ENCODE measurements at regions not wholly inside any gene's neighbourhood (a gene's known extent, or its start where the extent isn't known, plus 50 kb on each side); places are given as distances from the start of the nearest gene placed in this dataset.

DNA sequence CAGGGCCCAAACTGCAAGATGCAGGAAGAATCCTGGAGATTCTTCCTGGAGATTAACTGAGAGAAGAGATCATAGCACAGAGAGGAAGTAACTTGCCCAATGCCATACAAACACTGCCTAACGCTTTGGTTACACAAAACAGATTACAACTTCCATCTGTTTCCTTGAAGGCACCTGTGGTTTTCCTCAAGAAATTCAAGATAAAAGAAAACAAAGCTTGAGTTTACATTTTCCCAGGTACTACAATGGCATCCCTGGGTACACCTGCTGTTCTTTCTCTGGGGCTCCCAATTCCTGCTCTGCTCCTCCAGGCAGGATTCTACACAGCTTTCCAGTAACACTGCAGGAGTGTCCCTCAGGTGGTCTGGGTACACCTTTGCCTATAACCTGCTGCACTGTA lies 781.9 kb upstream of the ID2 start:
- in situ Hi-C loops (cut with MboI), result no loop called here
- Histone ChIP-seq H4K20me1 (replicated peaks; ENCODE audit: control insufficient read depth, insufficient read depth, low read length) (no peaks in the 10 kb centered on the region), H3K36me3 (ENCODE audit: control insufficient read depth, insufficient read depth, low read length) (no peaks in the 10 kb centered on the region), H3K79me2 (ENCODE audit: control insufficient read depth, insufficient read depth, low read length) (no peaks in the 10 kb centered on the region), H3K9ac (ENCODE audit: insufficient read depth in 1 of 2, low read depth in 2 of 2, low read length in 2 of 2) (no peak overlapping the region), H2AFZ (ENCODE audit: low read depth, low read length) (no peak overlapping the region), H3K9me1 (ENCODE audit: control insufficient read depth, insufficient read depth, low read length) (no peaks in the 10 kb centered on the region), H3K4me3 (no peak overlapping the region), H3K27ac (ENCODE audit: extremely low read depth, low read depth, low read length) (no peak overlapping the region), H3K27me3 (ENCODE audit: control insufficient read depth in 2 of 2, insufficient read depth in 2 of 2, low read length in 2 of 2) (no peaks in the 10 kb centered on the region; a peak in 1 of 5 replicates), H3K9me3 (replicated peaks; ENCODE audit: control insufficient read depth, insufficient read depth, low read depth, low read length) (no peaks in the 10 kb centered on the region), H3K4me2 (ENCODE audit: insufficient read depth, low read length) (no peak overlapping the region), H3K4me1 (replicated peaks in 1 of 2; ENCODE audit: control insufficient read depth in 2 of 2, insufficient read depth in 2 of 2, low read length in 2 of 2) (no peaks in the 10 kb centered on the region)
- ChIA-PET POLR2A (no interaction called here), CTCF (ENCODE audit: low intra/inter-chr PET ratio) (no interaction called here)
- DNase-seq (ENCODE audit: extremely low read depth in 1 of 4, low spot score in 3 of 4) (no peak), FAIRE-seq (no peak), ATAC-seq (no peak)
- no peak for TF ChIP-seq HIVEP1 (CRISPR knock-in tag; IDR thresholded peaks at IDR 0.05)
- TF ChIP-seq TAF9B (IDR thresholded peaks at IDR 0.05; ENCODE audit: partially characterized antibody), result no peak
- no peak for TF ChIP-seq ZNF165 (CRISPR knock-in tag; IDR thresholded peaks at IDR 0.05; ENCODE audit: borderline replicate concordance)
- TF ChIP-seq ELF1 (tag; IDR thresholded peaks at IDR 0.05), result no peak
- TF ChIP-seq SP1 (CRISPR knock-in tag; IDR thresholded peaks at IDR 0.05), result no peak
- TF ChIP-seq ZNF780A (CRISPR knock-in tag; IDR thresholded peaks at IDR 0.05), result no peak
- no peak for TF ChIP-seq PML (IDR thresholded peaks at IDR 0.05; ENCODE audit: low read length)
- TF ChIP-seq, protein P1, sequence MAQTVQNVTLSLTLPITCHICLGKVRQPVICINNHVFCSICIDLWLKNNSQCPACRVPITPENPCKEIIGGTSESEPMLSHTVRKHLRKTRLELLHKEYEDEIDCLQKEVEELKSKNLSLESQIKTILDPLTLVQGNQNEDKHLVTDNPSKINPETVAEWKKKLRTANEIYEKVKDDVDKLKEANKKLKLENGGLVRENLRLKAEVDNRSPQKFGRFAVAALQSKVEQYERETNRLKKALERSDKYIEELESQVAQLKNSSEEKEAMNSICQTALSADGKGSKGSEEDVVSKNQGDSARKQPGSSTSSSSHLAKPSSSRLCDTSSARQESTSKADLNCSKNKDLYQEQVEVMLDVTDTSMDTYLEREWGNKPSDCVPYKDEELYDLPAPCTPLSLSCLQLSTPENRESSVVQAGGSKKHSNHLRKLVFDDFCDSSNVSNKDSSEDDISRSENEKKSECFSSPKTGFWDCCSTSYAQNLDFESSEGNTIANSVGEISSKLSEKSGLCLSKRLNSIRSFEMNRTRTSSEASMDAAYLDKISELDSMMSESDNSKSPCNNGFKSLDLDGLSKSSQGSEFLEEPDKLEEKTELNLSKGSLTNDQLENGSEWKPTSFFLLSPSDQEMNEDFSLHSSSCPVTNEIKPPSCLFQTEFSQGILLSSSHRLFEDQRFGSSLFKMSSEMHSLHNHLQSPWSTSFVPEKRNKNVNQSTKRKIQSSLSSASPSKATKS (CRISPR knock-in tag; IDR thresholded peaks at IDR 0.05), result no peak
- no peak for TF ChIP-seq NFIC (IDR thresholded peaks at IDR 0.05)
- TF ChIP-seq SMARCE1 (IDR thresholded peaks at IDR 0.05), result no peak
- intact Hi-C loops (cut with micrococcal nuclease), result no loop called here
- 6% methylated on average over 1 of the region's 1 CpG for WGBS (ENCODE audit: insufficient coverage, low coverage, missing lambda C conversion rate)
- BruUV-seq (replicated peaks), result no TSS peak

All from K562 (cell line).